ENCODE measurements at regions not wholly inside any gene's neighbourhood (a gene's known extent, or its start where the extent isn't known, plus 50 kb on each side); places are given as distances from the start of the nearest gene placed in this dataset.

- Histone ChIP-seq H3K4me1 (no peaks in the 10 kb centered on the region), H3K27ac (no peak overlapping the region), H3K9me3 (no peaks in the 10 kb centered on the region), H3K27me3 (no peaks in the 10 kb centered on the region), H3K4me3 (no peak overlapping the region), H3K36me3 (ENCODE audit: low read depth, missing control alignments) (no peaks in the 10 kb centered on the region)
- 70 to 80% methylated on average over 3 of the region's 3 CpGs for WGBS, 2 donors
- no peak for TF ChIP-seq CTCF (IDR thresholded peaks at IDR 0.05)
- no peak for TF ChIP-seq POLR2A (IDR thresholded peaks at IDR 0.05)
- no peak for DNase-seq
- intact Hi-C loops (cut with DNase I; ENCODE audit: low total_unique reads), result no loop called here
Measured at GRCh38 chr6:103183831-103184411, 1675.8 kb downstream of the HACE1 start.

DNA sequence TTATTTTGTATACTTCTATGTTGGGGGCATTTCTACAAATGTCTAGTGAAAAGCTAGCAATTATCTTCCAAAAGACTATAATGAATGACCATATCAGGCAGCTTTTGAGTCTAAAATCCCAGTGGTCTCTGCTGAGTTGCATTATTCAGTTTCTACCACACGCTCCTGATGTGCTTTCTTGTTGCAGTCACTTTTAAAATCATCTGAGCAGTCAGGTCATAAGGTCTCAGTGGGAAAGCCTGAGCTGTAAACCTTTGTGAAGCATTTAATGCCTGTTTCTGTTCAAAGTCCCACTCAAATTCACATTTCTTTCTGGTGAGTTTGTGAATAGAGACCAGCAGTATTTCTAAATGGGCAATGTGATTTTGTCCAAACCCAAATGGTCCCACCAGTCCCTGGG, 1681.5 kb downstream of the HACE1 start:
- intact Hi-C loops (cut with DNase I; ENCODE audit: low total_unique reads), result no loop called here

DNA sequence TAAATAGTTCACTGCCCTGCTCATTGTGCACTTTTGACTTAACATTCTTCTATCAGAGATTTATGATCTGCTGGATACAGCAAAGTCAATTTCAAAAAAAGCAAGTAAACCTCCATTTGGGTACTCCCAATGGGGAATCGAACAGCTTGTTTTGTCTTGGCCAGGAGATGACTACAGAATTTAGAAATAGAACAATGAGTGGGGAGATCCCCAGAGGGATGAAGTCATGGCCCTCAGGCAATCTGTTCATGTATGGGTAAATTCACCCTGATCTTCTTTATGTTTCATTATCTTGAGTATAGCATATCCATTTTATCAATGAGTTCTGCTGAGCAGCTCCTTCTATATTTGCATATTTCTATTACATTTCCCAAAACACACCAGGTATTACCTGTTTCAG, 1681.9 kb downstream of the HACE1 start:
- H3K4me1 ChIP-seq, result no peaks in the 10 kb centered on the region
- no peaks in the 10 kb centered on the region for H3K27me3 ChIP-seq
- DNase-seq, result no peak
- no peaks in the 10 kb centered on the region for H3K36me3 ChIP-seq (ENCODE audit: low read depth, missing control alignments)
- no peak overlapping the region for H3K27ac ChIP-seq
- intact Hi-C loops (cut with DNase I; ENCODE audit: low total_unique reads), result no loop called here
- WGBS, 2 donors, result 0 to 40% methylated on average over 1 of the region's 1 CpG
- H3K9me3 ChIP-seq, result no peaks in the 10 kb centered on the region
- no peak for TF ChIP-seq POLR2A (IDR thresholded peaks at IDR 0.05)
- no peak for TF ChIP-seq CTCF (IDR thresholded peaks at IDR 0.05)
- no peak overlapping the region for H3K4me3 ChIP-seq

More for the DNA sequence above, 1681.5 kb downstream of the HACE1 start:
- DNase-seq, result no peak
- no peak for TF ChIP-seq CTCF (IDR thresholded peaks at IDR 0.05)
- no peak for TF ChIP-seq POLR2A (IDR thresholded peaks at IDR 0.05)
- H3K4me1 ChIP-seq, result no peaks in the 10 kb centered on the region
- no peaks in the 10 kb centered on the region for H3K9me3 ChIP-seq
- no peak overlapping the region for H3K27ac ChIP-seq
- no peaks in the 10 kb centered on the region for H3K36me3 ChIP-seq (ENCODE audit: low read depth, missing control alignments)
- H3K4me3 ChIP-seq, result no peak overlapping the region
- H3K27me3 ChIP-seq, result no peaks in the 10 kb centered on the region
- WGBS, 2 donors, result 84 to 88% methylated on average over 1 of the region's 1 CpG

DNA sequence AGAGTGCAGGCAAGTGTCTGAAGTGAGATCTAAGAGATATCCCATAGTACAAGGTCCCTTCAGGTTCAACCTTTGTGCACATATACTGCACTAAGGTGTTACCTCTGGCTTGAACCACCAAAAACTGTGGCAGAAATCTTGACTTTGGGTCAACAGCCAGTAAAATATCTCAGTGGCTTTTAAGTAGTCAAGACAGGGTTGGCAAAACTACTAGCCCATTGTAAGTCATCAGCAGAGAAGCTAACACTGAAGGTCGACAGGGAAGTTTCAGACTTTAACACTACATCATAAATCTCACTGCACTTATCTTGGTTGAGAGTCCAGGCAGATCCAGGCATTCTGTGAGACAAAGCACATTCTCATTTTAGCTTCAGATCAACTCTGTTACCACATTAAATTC, 1684.7 kb downstream of the HACE1 start:
- intact Hi-C loops (cut with DNase I; ENCODE audit: low total_unique reads), result no loop called here

More for the DNA sequence above, 1684.7 kb downstream of the HACE1 start:
- H3K36me3 ChIP-seq (ENCODE audit: low read depth, missing control alignments), result no peaks in the 10 kb centered on the region
- H3K4me3 ChIP-seq, result no peak overlapping the region
- H3K9me3 ChIP-seq, result no peaks in the 10 kb centered on the region
- H3K27me3 ChIP-seq, result no peaks in the 10 kb centered on the region
- no peak for TF ChIP-seq POLR2A (IDR thresholded peaks at IDR 0.05)
- no peak for TF ChIP-seq CTCF (IDR thresholded peaks at IDR 0.05)
- no peak overlapping the region for H3K27ac ChIP-seq
- no peaks in the 10 kb centered on the region for H3K4me1 ChIP-seq
- no peak for DNase-seq
- 24 to 45% methylated on average over 1 of the region's 1 CpG for WGBS, 2 donors

Measured in testis (tissue), 2 donors.